ENCODE measurements at regions not wholly inside any gene's neighbourhood (a gene's known extent, or its start where the extent isn't known, plus 50 kb on each side); places are given as distances from the start of the nearest gene placed in this dataset.

DNA sequence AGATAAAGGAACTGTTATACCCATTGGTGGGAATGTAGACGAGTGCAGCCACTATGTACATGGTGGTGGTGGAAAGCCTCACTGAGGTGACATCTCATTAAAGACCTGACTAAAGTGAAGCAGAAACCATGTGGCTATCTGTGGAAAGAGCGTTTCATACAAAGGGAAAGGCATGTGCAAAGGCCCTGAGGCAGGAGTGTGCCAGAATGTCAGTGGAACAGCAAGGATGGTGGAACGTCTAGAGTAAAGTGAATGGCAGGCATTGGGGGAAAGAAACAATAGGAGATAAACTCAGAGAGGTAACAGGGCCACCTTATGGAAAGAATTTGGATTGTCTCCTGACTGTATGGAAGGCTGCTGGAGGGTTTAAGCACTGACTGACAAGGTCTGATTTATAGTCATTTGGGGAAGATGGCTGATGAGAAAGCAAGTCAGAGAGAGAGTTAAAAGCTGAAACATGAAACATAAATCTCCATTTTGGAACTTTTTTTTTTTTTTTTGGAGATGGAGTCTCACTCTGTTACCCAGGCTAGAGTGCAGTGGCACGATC is 245.7 kb downstream of the STK31 start:
- no peak overlapping the region for H3K4me3 ChIP-seq (ENCODE audit: insufficient read depth, low read depth, low read length, poor library complexity, severe bottlenecking)
- H3K27me3 ChIP-seq (replicated peaks; ENCODE audit: control insufficient read depth, insufficient read depth, low read length, poor library complexity, severe bottlenecking) = no peaks in the 10 kb centered on the region
- no peak overlapping the region for H3K27ac ChIP-seq (ENCODE audit: insufficient read depth, low read length, poor library complexity, severe bottlenecking)
- H3K36me3 ChIP-seq (ENCODE audit: control insufficient read depth, insufficient read depth, low read length) = no peaks in the 10 kb centered on the region
- no peaks in the 10 kb centered on the region for H3K9me3 ChIP-seq (ENCODE audit: control insufficient read depth, low read length)
- no peak for DNase-seq
- no peaks in the 10 kb centered on the region for H3K4me1 ChIP-seq (ENCODE audit: control insufficient read depth, insufficient read depth, low read length, poor library complexity, severe bottlenecking)

DNA sequence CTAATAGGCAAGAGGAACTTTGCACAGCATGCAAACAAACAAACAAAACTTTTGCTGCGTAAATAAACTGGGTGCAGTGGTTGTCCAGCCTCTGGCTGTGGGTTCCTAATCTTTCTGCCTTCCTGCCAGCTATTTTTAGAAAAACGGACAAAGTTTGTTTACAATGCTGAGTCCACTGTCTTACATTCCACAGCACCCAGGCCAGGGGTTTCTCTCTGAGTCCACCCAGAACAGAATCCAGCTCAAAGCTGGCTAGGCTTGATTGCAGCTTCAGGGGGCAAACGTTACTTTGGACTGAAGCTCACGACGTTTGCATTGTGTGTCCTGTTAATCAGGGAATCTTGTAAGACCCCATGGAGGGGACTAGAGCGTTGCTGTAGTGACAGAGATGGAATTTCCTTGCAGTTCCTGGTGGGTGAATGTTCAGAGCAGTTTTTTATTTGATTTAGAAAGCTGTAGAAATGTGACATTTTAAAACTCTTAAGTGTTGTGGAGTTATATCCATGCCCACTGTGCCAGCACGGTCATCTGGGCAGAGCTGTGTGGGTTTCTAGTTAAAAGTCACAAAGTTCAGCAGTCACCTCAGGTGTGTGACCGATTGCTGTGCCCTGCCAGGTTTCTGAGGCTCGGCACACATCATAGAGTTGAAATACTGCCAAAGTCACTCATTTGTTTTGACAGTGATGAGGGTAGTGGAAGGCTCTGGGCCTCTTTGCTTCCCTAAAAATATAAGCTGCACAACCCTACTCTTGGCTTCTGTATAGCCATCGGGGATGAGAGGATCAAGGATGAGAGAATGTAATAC is 247.0 kb downstream of the STK31 start:
- Histone ChIP-seq H3K4me1 (ENCODE audit: control insufficient read depth, insufficient read depth, low read length, poor library complexity, severe bottlenecking) (no peaks in the 10 kb centered on the region), H3K9me3 (ENCODE audit: control insufficient read depth, low read length) (no peaks in the 10 kb centered on the region), H3K27me3 (replicated peaks; ENCODE audit: control insufficient read depth, insufficient read depth, low read length, poor library complexity, severe bottlenecking) (no peaks in the 10 kb centered on the region), H3K4me3 (ENCODE audit: insufficient read depth, low read depth, low read length, poor library complexity, severe bottlenecking) (no peak overlapping the region), H3K27ac (ENCODE audit: insufficient read depth, low read length, poor library complexity, severe bottlenecking) (no peak overlapping the region), H3K36me3 (ENCODE audit: control insufficient read depth, insufficient read depth, low read length) (no peaks in the 10 kb centered on the region)
- DNase-seq = no peak

- Histone ChIP-seq H3K4me1 (ENCODE audit: control insufficient read depth, insufficient read depth, low read length, poor library complexity, severe bottlenecking) (no peaks in the 10 kb centered on the region), H3K27me3 (replicated peaks; ENCODE audit: control insufficient read depth, insufficient read depth, low read length, poor library complexity, severe bottlenecking) (no peaks in the 10 kb centered on the region), H3K9me3 (ENCODE audit: control insufficient read depth, low read length) (no peaks in the 10 kb centered on the region), H3K36me3 (ENCODE audit: control insufficient read depth, insufficient read depth, low read length) (no peaks in the 10 kb centered on the region), H3K27ac (ENCODE audit: insufficient read depth, low read length, poor library complexity, severe bottlenecking) (no peak overlapping the region), H3K4me3 (ENCODE audit: insufficient read depth, low read depth, low read length, poor library complexity, severe bottlenecking) (no peak overlapping the region)
- no peak for DNase-seq
These were observed 249.8 kb downstream of the STK31 start for GRCh38 chr7:23959821-23960220.

- Histone ChIP-seq H3K27ac (ENCODE audit: insufficient read depth, low read length, poor library complexity, severe bottlenecking) (no peak overlapping the region), H3K4me1 (ENCODE audit: control insufficient read depth, insufficient read depth, low read length, poor library complexity, severe bottlenecking) (no peaks in the 10 kb centered on the region), H3K4me3 (ENCODE audit: insufficient read depth, low read depth, low read length, poor library complexity, severe bottlenecking) (no peak overlapping the region), H3K27me3 (replicated peaks; ENCODE audit: control insufficient read depth, insufficient read depth, low read length, poor library complexity, severe bottlenecking) (no peaks in the 10 kb centered on the region), H3K9me3 (ENCODE audit: control insufficient read depth, low read length) (no peaks in the 10 kb centered on the region), H3K36me3 (ENCODE audit: control insufficient read depth, insufficient read depth, low read length) (no peaks in the 10 kb centered on the region)
- DNase-seq = no peak
These were observed 250.3 kb downstream of the STK31 start for GRCh38 chr7:23960361-23960760.

DNA sequence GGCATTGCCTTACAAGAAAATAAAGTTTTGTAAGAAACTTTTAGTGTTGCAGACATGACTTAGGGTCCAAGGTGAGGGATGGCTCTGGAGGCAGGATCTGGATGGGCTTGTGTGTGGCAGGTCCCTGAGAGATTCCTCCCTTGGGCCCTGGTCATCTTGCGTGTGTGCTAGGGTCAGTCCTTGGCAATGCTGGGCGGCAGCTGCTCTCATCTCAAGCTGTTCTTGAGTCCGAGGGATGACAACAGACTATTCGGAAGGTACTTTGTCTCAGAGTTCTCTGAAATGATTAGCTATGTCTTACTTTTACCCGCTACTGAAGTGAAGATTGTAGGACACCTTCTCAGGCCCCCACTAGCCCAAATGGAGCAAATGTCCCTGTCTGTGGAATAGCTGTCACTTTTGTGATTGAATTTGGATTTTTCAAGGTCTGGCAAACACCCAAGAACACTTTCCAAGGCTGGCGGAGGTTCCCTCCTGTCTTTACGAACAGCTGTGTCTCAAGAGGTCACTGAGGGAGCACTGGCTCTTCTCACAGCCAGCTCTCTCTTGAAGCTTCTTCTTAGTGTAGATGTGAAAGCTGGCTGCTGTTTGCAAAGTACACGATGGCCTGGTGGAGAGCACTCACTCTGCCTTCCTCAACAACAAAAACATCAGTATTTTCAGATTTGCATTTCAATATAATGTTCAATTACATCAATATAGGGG is 253.6 kb downstream of the STK31 start:
- Histone ChIP-seq H3K4me3 (ENCODE audit: insufficient read depth, low read depth, low read length, poor library complexity, severe bottlenecking) (no peak overlapping the region), H3K27me3 (replicated peaks; ENCODE audit: control insufficient read depth, insufficient read depth, low read length, poor library complexity, severe bottlenecking) (no peaks in the 10 kb centered on the region), H3K9me3 (ENCODE audit: control insufficient read depth, low read length) (no peaks in the 10 kb centered on the region), H3K27ac (ENCODE audit: insufficient read depth, low read length, poor library complexity, severe bottlenecking) (no peak overlapping the region), H3K36me3 (ENCODE audit: control insufficient read depth, insufficient read depth, low read length) (no peaks in the 10 kb centered on the region), H3K4me1 (ENCODE audit: control insufficient read depth, insufficient read depth, low read length, poor library complexity, severe bottlenecking) (no peaks in the 10 kb centered on the region)
- no peak for DNase-seq

- no peaks in the 10 kb centered on the region for H3K27me3 ChIP-seq (replicated peaks; ENCODE audit: control insufficient read depth, insufficient read depth, low read length, poor library complexity, severe bottlenecking)
- H3K9me3 ChIP-seq (ENCODE audit: control insufficient read depth, low read length) = no peaks in the 10 kb centered on the region
- no peak for DNase-seq
- no peak overlapping the region for H3K4me3 ChIP-seq (ENCODE audit: insufficient read depth, low read depth, low read length, poor library complexity, severe bottlenecking)
- H3K4me1 ChIP-seq (ENCODE audit: control insufficient read depth, insufficient read depth, low read length, poor library complexity, severe bottlenecking) = no peaks in the 10 kb centered on the region
- H3K36me3 ChIP-seq (ENCODE audit: control insufficient read depth, insufficient read depth, low read length) = no peaks in the 10 kb centered on the region
- H3K27ac ChIP-seq (ENCODE audit: insufficient read depth, low read length, poor library complexity, severe bottlenecking) = no peak overlapping the region
These were observed 254.7 kb downstream of the STK31 start for GRCh38 chr7:23964715-23965114.

DNA sequence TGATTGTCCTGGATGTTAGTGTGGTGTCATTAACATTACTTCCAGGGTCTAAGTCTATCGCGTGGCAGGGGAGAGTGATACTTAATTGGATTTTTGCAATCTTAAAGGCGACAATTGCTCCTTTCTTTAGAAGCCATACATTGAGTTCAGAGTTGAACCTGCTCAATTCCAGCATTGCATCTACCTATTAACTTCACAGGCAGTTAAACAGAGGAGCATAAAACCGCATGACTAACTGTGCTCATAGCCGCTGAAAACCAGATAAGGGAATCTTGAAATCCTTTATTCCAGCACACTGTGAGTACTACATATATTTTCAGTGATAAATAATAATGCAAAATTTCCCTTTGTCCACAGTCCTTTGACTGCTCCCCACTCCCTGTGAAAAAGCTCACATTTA is 255.3 kb downstream of the STK31 start:
- Histone ChIP-seq H3K9me3 (ENCODE audit: control insufficient read depth, low read length) (no peaks in the 10 kb centered on the region), H3K27ac (ENCODE audit: insufficient read depth, low read length, poor library complexity, severe bottlenecking) (no peak overlapping the region), H3K4me3 (ENCODE audit: insufficient read depth, low read depth, low read length, poor library complexity, severe bottlenecking) (no peak overlapping the region), H3K4me1 (ENCODE audit: control insufficient read depth, insufficient read depth, low read length, poor library complexity, severe bottlenecking) (no peaks in the 10 kb centered on the region), H3K36me3 (ENCODE audit: control insufficient read depth, insufficient read depth, low read length) (no peaks in the 10 kb centered on the region), H3K27me3 (replicated peaks; ENCODE audit: control insufficient read depth, insufficient read depth, low read length, poor library complexity, severe bottlenecking) (no peaks in the 10 kb centered on the region)
- DNase-seq = no peak

DNA sequence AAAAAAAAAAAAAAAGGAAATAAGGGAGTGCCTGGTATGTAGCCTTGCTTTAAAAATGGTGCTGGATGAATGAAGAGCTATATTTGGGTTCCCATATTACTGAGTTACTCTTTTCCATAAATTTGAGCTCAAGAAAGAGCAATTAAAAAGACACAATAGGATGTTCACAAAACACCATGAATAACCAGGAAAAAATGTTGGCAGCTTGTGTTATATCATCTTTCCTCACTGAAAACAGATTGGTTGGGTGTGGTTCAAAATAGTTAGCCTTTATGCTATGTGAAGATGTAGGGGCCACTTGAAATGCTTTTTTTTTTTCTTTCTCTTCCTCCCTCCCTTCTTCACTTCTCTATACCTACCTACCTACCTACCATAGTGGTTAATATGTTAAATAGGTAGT is 256.9 kb downstream of the STK31 start:
- Histone ChIP-seq H3K27ac (ENCODE audit: insufficient read depth, low read length, poor library complexity, severe bottlenecking) (no peak overlapping the region), H3K9me3 (ENCODE audit: control insufficient read depth, low read length) (no peaks in the 10 kb centered on the region), H3K27me3 (replicated peaks; ENCODE audit: control insufficient read depth, insufficient read depth, low read length, poor library complexity, severe bottlenecking) (no peaks in the 10 kb centered on the region), H3K4me1 (ENCODE audit: control insufficient read depth, insufficient read depth, low read length, poor library complexity, severe bottlenecking) (no peaks in the 10 kb centered on the region), H3K4me3 (ENCODE audit: insufficient read depth, low read depth, low read length, poor library complexity, severe bottlenecking) (no peak overlapping the region), H3K36me3 (ENCODE audit: control insufficient read depth, insufficient read depth, low read length) (no peaks in the 10 kb centered on the region)
- no peak for DNase-seq

- Histone ChIP-seq H3K27me3 (replicated peaks; ENCODE audit: control insufficient read depth, insufficient read depth, low read length, poor library complexity, severe bottlenecking) (no peaks in the 10 kb centered on the region), H3K4me1 (ENCODE audit: control insufficient read depth, insufficient read depth, low read length, poor library complexity, severe bottlenecking) (no peaks in the 10 kb centered on the region), H3K27ac (ENCODE audit: insufficient read depth, low read length, poor library complexity, severe bottlenecking) (no peak overlapping the region), H3K36me3 (ENCODE audit: control insufficient read depth, insufficient read depth, low read length) (no peaks in the 10 kb centered on the region), H3K4me3 (ENCODE audit: insufficient read depth, low read depth, low read length, poor library complexity, severe bottlenecking) (no peak overlapping the region), H3K9me3 (ENCODE audit: control insufficient read depth, low read length) (no peaks in the 10 kb centered on the region)
- no peak for DNase-seq
These were observed 258.1 kb downstream of the STK31 start for GRCh38 chr7:23967949-23968599.

GRCh38 chr7:23968791-23969190 is 258.8 kb downstream of the STK31 start:
- H3K4me1 ChIP-seq (ENCODE audit: control insufficient read depth, insufficient read depth, low read length, poor library complexity, severe bottlenecking) = no peaks in the 10 kb centered on the region
- DNase-seq = no peak
- no peaks in the 10 kb centered on the region for H3K9me3 ChIP-seq (ENCODE audit: control insufficient read depth, low read length)
- H3K36me3 ChIP-seq (ENCODE audit: control insufficient read depth, insufficient read depth, low read length) = no peaks in the 10 kb centered on the region
- H3K4me3 ChIP-seq (ENCODE audit: insufficient read depth, low read depth, low read length, poor library complexity, severe bottlenecking) = no peak overlapping the region
- no peaks in the 10 kb centered on the region for H3K27me3 ChIP-seq (replicated peaks; ENCODE audit: control insufficient read depth, insufficient read depth, low read length, poor library complexity, severe bottlenecking)
- no peak overlapping the region for H3K27ac ChIP-seq (ENCODE audit: insufficient read depth, low read length, poor library complexity, severe bottlenecking)

All from effector memory CD4-positive, alpha-beta T cell (primary cell).